ENCODE measurements at regions not wholly inside any gene's neighbourhood (a gene's known extent, or its start where the extent isn't known, plus 50 kb on each side); places are given as distances from the start of the nearest gene placed in this dataset.
A peak's percentile ranks its signal among the peaks of the same experiment; 100 is the strongest.
"Not testable (repeated sequence)": the region's sequence is repeated elsewhere in the genome, so short reads cannot be mapped to it uniquely, and the experiment has no call there.

- peak overlapping the region; percentile 10 for H2AFZ ChIP-seq (ENCODE audit: low read depth, low read length)
Measured at GRCh38 chr11:80925321-80925720, 1484.5 kb upstream of the TENM4 start.

DNA sequence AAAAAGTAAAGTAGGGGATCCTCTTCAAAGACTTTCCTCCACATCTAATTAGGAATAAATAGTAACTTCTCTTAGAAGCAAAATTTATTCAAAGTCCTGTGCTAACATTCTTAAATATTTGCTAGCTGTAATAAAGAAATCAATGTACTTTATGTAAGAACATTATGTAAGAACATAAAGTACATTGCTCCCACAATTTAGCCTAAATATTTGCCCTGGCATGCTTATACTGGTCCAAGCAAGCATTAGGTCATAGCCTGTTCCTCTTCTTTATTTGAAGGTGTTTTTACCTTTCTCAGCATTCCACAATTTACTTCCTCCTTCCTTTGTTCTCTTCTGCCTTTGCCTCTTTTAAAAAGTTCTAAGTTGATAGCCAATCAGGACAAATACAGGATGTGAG lies 1480.5 kb upstream of the TENM4 start:
- not testable (repeated sequence) for H2AK5ac ChIP-seq (ENCODE audit: low read length, severe bottlenecking); H3K9me3 ChIP-seq (ENCODE audit: control insufficient read depth, low read length); DNase-seq; H2BK120ac ChIP-seq (ENCODE audit: low read depth, low read length); H3K4ac ChIP-seq (ENCODE audit: low read depth in 1 of 2, low read length in 2 of 2); H3K14ac ChIP-seq (ENCODE audit: low read length in 2 of 2); H3K36me3 ChIP-seq (ENCODE audit: control insufficient read depth in 1 of 2, insufficient read depth in 2 of 2, low read depth in 1 of 2, low read length in 2 of 2); H2BK15ac ChIP-seq (ENCODE audit: low read depth, poor library complexity, severe bottlenecking); H2BK12ac ChIP-seq (ENCODE audit: low read length in 2 of 2); H3K4me1 ChIP-seq (ENCODE audit: control insufficient read depth, insufficient read depth, low read depth, low read length); H3K9ac ChIP-seq (ENCODE audit: low read length); H2BK5ac ChIP-seq (ENCODE audit: low read depth, low read length, poor library complexity, severe bottlenecking); H2AFZ ChIP-seq (ENCODE audit: low read depth, low read length); H3K4me3 ChIP-seq (ENCODE audit: insufficient read depth in 1 of 2, low read depth in 1 of 2, low read length in 2 of 2); H4K91ac ChIP-seq (ENCODE audit: low read length); H3K4me2 ChIP-seq (ENCODE audit: low read length, poor library complexity, severe bottlenecking); H3K79me1 ChIP-seq (replicated peaks; ENCODE audit: low read length, poor library complexity, severe bottlenecking); H4K8ac ChIP-seq (ENCODE audit: low read length); H3K27ac ChIP-seq (ENCODE audit: low read length, poor library complexity, severe bottlenecking); H3K23ac ChIP-seq (ENCODE audit: low read length in 2 of 2); H3K18ac ChIP-seq (ENCODE audit: low read depth in 1 of 2, low read length in 2 of 2); H3K27me3 ChIP-seq (ENCODE audit: control insufficient read depth in 1 of 2, insufficient read depth in 1 of 2, low read length in 2 of 2)

More at GRCh38 chr11:80925321-80925720, 1484.5 kb upstream of the TENM4 start:
- H2AK5ac ChIP-seq (ENCODE audit: low read length, severe bottlenecking): no peak overlapping the region
- peak; percentile 23 for DNase-seq
- no peak overlapping the region for H2BK15ac ChIP-seq (ENCODE audit: low read depth, poor library complexity, severe bottlenecking)
- no peak overlapping the region for H4K8ac ChIP-seq (ENCODE audit: low read length)
- no peaks in the 10 kb centered on the region for H3K27me3 ChIP-seq (ENCODE audit: control insufficient read depth in 1 of 2, insufficient read depth in 1 of 2, low read length in 2 of 2)
- no peak overlapping the region for H3K4me3 ChIP-seq (ENCODE audit: insufficient read depth in 1 of 2, low read depth in 1 of 2, low read length in 2 of 2)
- no peak overlapping the region for H4K91ac ChIP-seq (ENCODE audit: low read length)
- no peak overlapping the region for H2BK120ac ChIP-seq (ENCODE audit: low read depth, low read length)
- H3K4ac ChIP-seq (ENCODE audit: low read depth in 1 of 2, low read length in 2 of 2): no peak overlapping the region
- no peak overlapping the region for H2BK5ac ChIP-seq (ENCODE audit: low read depth, low read length, poor library complexity, severe bottlenecking)
- no peak overlapping the region for H3K9ac ChIP-seq (ENCODE audit: low read length)
- no peak overlapping the region for H3K14ac ChIP-seq (ENCODE audit: low read length in 2 of 2)
- no peaks in the 10 kb centered on the region for H3K9me3 ChIP-seq (ENCODE audit: control insufficient read depth, low read length)
- no peaks in the 10 kb centered on the region for H3K79me1 ChIP-seq (replicated peaks; ENCODE audit: low read length, poor library complexity, severe bottlenecking)
- no peaks in the 10 kb centered on the region for H3K4me1 ChIP-seq (ENCODE audit: control insufficient read depth, insufficient read depth, low read depth, low read length)
- no peak overlapping the region for H2BK12ac ChIP-seq (ENCODE audit: low read length in 2 of 2)
- no peak overlapping the region for H3K18ac ChIP-seq (ENCODE audit: low read depth in 1 of 2, low read length in 2 of 2)
- WGBS: 67% methylated on average over 3 of the region's 5 CpGs
- no peak overlapping the region for H3K27ac ChIP-seq (ENCODE audit: low read length, poor library complexity, severe bottlenecking)
- H3K36me3 ChIP-seq (ENCODE audit: control insufficient read depth in 1 of 2, insufficient read depth in 2 of 2, low read depth in 1 of 2, low read length in 2 of 2): no peaks in the 10 kb centered on the region
- H3K4me2 ChIP-seq (ENCODE audit: low read length, poor library complexity, severe bottlenecking): no peak overlapping the region
- H3K23ac ChIP-seq (ENCODE audit: low read length in 2 of 2): no peak overlapping the region

DNA sequence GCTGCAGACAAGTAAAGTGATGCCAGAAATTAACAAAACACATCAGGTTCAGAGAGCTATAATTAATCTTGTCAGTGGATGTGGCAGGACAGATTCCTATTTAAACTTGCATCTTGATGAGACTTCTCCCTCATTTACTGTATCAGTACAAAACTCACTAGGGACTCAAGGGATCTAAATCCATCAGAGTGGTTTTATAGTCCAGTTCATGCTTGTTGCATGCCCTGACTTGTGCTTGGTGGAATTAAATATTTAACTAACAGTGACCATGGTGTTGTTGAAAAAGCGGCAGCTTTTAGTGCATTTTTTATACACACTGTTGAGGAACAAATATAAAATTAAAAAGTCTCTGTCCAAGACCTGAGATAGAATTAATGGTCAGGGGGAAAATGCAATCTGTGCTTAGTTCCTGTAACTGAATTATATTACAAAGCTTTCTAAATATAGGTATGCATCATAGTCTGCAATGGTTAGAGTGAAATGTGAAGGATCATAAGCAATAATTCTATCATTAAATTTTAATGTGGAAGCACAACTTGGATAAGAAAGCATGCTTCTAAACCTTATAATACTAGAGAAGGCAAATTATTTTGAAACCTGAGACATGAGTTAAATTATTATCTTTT lies 1475.5 kb upstream of the TENM4 start:
- Histone ChIP-seq H2BK120ac (ENCODE audit: low read depth, low read length) (no peak overlapping the region), H3K27me3 (ENCODE audit: control insufficient read depth in 1 of 2, insufficient read depth in 1 of 2, low read length in 2 of 2) (no peaks in the 10 kb centered on the region), H3K23ac (ENCODE audit: low read length in 2 of 2) (no peak overlapping the region), H2AK5ac (ENCODE audit: low read length, severe bottlenecking) (no peak overlapping the region), H2BK15ac (ENCODE audit: low read depth, poor library complexity, severe bottlenecking) (no peak overlapping the region), H4K91ac (ENCODE audit: low read length) (no peak overlapping the region), H3K14ac (ENCODE audit: low read length in 2 of 2) (no peak overlapping the region), H2AFZ (ENCODE audit: low read depth, low read length) (no peak overlapping the region), H3K27ac (ENCODE audit: low read length, poor library complexity, severe bottlenecking) (no peak overlapping the region), H2BK5ac (ENCODE audit: low read depth, low read length, poor library complexity, severe bottlenecking) (no peak overlapping the region), H2BK12ac (ENCODE audit: low read length in 2 of 2) (no peak overlapping the region), H3K18ac (ENCODE audit: low read depth in 1 of 2, low read length in 2 of 2) (no peak overlapping the region), H3K4me1 (ENCODE audit: control insufficient read depth, insufficient read depth, low read depth, low read length) (no peaks in the 10 kb centered on the region), H4K8ac (ENCODE audit: low read length) (no peak overlapping the region), H3K4ac (ENCODE audit: low read depth in 1 of 2, low read length in 2 of 2) (no peak overlapping the region), H3K9me3 (ENCODE audit: control insufficient read depth, low read length) (no peaks in the 10 kb centered on the region), H3K4me3 (ENCODE audit: insufficient read depth in 1 of 2, low read depth in 1 of 2, low read length in 2 of 2) (no peak overlapping the region), H3K79me1 (replicated peaks; ENCODE audit: low read length, poor library complexity, severe bottlenecking) (no peaks in the 10 kb centered on the region), H3K4me2 (ENCODE audit: low read length, poor library complexity, severe bottlenecking) (no peak overlapping the region), H3K9ac (ENCODE audit: low read length) (peak overlapping the region; percentile 34), H3K36me3 (ENCODE audit: control insufficient read depth in 1 of 2, insufficient read depth in 2 of 2, low read depth in 1 of 2, low read length in 2 of 2) (no peaks in the 10 kb centered on the region)
- 100% methylated on average over 1 of the region's 1 CpG for WGBS
- DNase-seq: no peak

GRCh38 chr11:80914311-80914710 lies 1473.5 kb upstream of the TENM4 start:
- no peak overlapping the region for H2AK5ac ChIP-seq (ENCODE audit: low read length, severe bottlenecking)
- no peak overlapping the region for H2BK120ac ChIP-seq (ENCODE audit: low read depth, low read length)
- no peak overlapping the region for H3K4me3 ChIP-seq (ENCODE audit: insufficient read depth in 1 of 2, low read depth in 1 of 2, low read length in 2 of 2)
- H3K27me3 ChIP-seq (ENCODE audit: control insufficient read depth in 1 of 2, insufficient read depth in 1 of 2, low read length in 2 of 2): no peaks in the 10 kb centered on the region
- H3K23ac ChIP-seq (ENCODE audit: low read length in 2 of 2): no peak overlapping the region
- H2AFZ ChIP-seq (ENCODE audit: low read depth, low read length): no peak overlapping the region
- no peaks in the 10 kb centered on the region for H3K9me3 ChIP-seq (ENCODE audit: control insufficient read depth, low read length)
- no peak overlapping the region for H4K8ac ChIP-seq (ENCODE audit: low read length)
- H3K4me2 ChIP-seq (ENCODE audit: low read length, poor library complexity, severe bottlenecking): no peak overlapping the region
- no peaks in the 10 kb centered on the region for H3K79me1 ChIP-seq (replicated peaks; ENCODE audit: low read length, poor library complexity, severe bottlenecking)
- H2BK12ac ChIP-seq (ENCODE audit: low read length in 2 of 2): no peak overlapping the region
- H3K18ac ChIP-seq (ENCODE audit: low read depth in 1 of 2, low read length in 2 of 2): no peak overlapping the region
- no peaks in the 10 kb centered on the region for H3K4me1 ChIP-seq (ENCODE audit: control insufficient read depth, insufficient read depth, low read depth, low read length)
- H2BK5ac ChIP-seq (ENCODE audit: low read depth, low read length, poor library complexity, severe bottlenecking): no peak overlapping the region
- H3K36me3 ChIP-seq (ENCODE audit: control insufficient read depth in 1 of 2, insufficient read depth in 2 of 2, low read depth in 1 of 2, low read length in 2 of 2): no peaks in the 10 kb centered on the region
- H4K91ac ChIP-seq (ENCODE audit: low read length): no peak overlapping the region
- no peak overlapping the region for H2BK15ac ChIP-seq (ENCODE audit: low read depth, poor library complexity, severe bottlenecking)
- H3K27ac ChIP-seq (ENCODE audit: low read length, poor library complexity, severe bottlenecking): no peak overlapping the region
- H3K14ac ChIP-seq (ENCODE audit: low read length in 2 of 2): no peak overlapping the region
- H3K4ac ChIP-seq (ENCODE audit: low read depth in 1 of 2, low read length in 2 of 2): no peak overlapping the region
- no peak overlapping the region for H3K9ac ChIP-seq (ENCODE audit: low read length)
- 100% methylated on average over 1 of the region's 1 CpG for WGBS
- DNase-seq: no peak
